ENCODE measurements at regions not wholly inside any gene's neighbourhood (a gene's known extent, or its start where the extent isn't known, plus 50 kb on each side); places are given as distances from the start of the nearest gene placed in this dataset.

GRCh38 chr3:74066456-74066855 is 441.7 kb upstream of the PDZRN3 start:
- Histone ChIP-seq H3K36me3 (ENCODE audit: low read depth) (no peaks in the 10 kb centered on the region), H3K27ac (ENCODE audit: poor library complexity, severe bottlenecking) (no peak overlapping the region), H3K4me3 (ENCODE audit: severe bottlenecking) (no peak overlapping the region), H3K4me1 (ENCODE audit: insufficient read depth, poor library complexity, severe bottlenecking) (no peaks in the 10 kb centered on the region), H3K27me3 (ENCODE audit: insufficient read depth, poor library complexity, severe bottlenecking) (no peaks in the 10 kb centered on the region), H3K9me3 (ENCODE audit: severe bottlenecking) (no peaks in the 10 kb centered on the region)
- DNase-seq (ENCODE audit: low spot score) (no peak), ATAC-seq (ENCODE audit: low read depth) (no peak)
- TF ChIP-seq CTCF (IDR thresholded peaks at IDR 0.05; ENCODE audit: poor library complexity, severe bottlenecking), result no peak

GRCh38 chr3:74059923-74060600 is 435.3 kb upstream of the PDZRN3 start:
- no peak for ATAC-seq (ENCODE audit: low read depth)
- Histone ChIP-seq H3K4me1 (ENCODE audit: insufficient read depth, poor library complexity, severe bottlenecking) (no peaks in the 10 kb centered on the region), H3K27me3 (ENCODE audit: insufficient read depth, poor library complexity, severe bottlenecking) (no peaks in the 10 kb centered on the region), H3K27ac (ENCODE audit: poor library complexity, severe bottlenecking) (no peak overlapping the region), H3K36me3 (ENCODE audit: low read depth) (no peaks in the 10 kb centered on the region), H3K4me3 (ENCODE audit: severe bottlenecking) (no peak overlapping the region), H3K9me3 (ENCODE audit: severe bottlenecking) (no peaks in the 10 kb centered on the region)
- no peak for TF ChIP-seq CTCF (IDR thresholded peaks at IDR 0.05; ENCODE audit: poor library complexity, severe bottlenecking)
- DNase-seq (ENCODE audit: low spot score), result no peak

- no peak overlapping the region for H3K4me3 ChIP-seq (ENCODE audit: severe bottlenecking)
- no peaks in the 10 kb centered on the region for H3K36me3 ChIP-seq (ENCODE audit: low read depth)
- H3K4me1 ChIP-seq (ENCODE audit: insufficient read depth, poor library complexity, severe bottlenecking), result no peaks in the 10 kb centered on the region
- H3K27me3 ChIP-seq (ENCODE audit: insufficient read depth, poor library complexity, severe bottlenecking), result no peaks in the 10 kb centered on the region
- TF ChIP-seq CTCF (IDR thresholded peaks at IDR 0.05; ENCODE audit: poor library complexity, severe bottlenecking), result no peak
- H3K9me3 ChIP-seq (ENCODE audit: severe bottlenecking), result no peaks in the 10 kb centered on the region
- no peak overlapping the region for H3K27ac ChIP-seq (ENCODE audit: poor library complexity, severe bottlenecking)
- no peak for DNase-seq (ENCODE audit: low spot score)
- ATAC-seq (ENCODE audit: low read depth), result no peak
Measured at GRCh38 chr3:74059301-74059922, 434.7 kb upstream of the PDZRN3 start.

GRCh38 chr3:74057169-74057568 is 432.4 kb upstream of the PDZRN3 start:
- Histone ChIP-seq H3K4me1 (ENCODE audit: insufficient read depth, poor library complexity, severe bottlenecking) (no peaks in the 10 kb centered on the region), H3K4me3 (ENCODE audit: severe bottlenecking) (no peak overlapping the region), H3K36me3 (ENCODE audit: low read depth) (no peaks in the 10 kb centered on the region), H3K27me3 (ENCODE audit: insufficient read depth, poor library complexity, severe bottlenecking) (no peaks in the 10 kb centered on the region), H3K9me3 (ENCODE audit: severe bottlenecking) (no peaks in the 10 kb centered on the region), H3K27ac (ENCODE audit: poor library complexity, severe bottlenecking) (no peak overlapping the region)
- DNase-seq (ENCODE audit: low spot score), result no peak
- no peak for ATAC-seq (ENCODE audit: low read depth)
- no peak for TF ChIP-seq CTCF (IDR thresholded peaks at IDR 0.05; ENCODE audit: poor library complexity, severe bottlenecking)

- ATAC-seq (ENCODE audit: low read depth) (no peak), DNase-seq (ENCODE audit: low spot score) (no peak)
- Histone ChIP-seq H3K36me3 (ENCODE audit: low read depth) (no peaks in the 10 kb centered on the region), H3K27ac (ENCODE audit: poor library complexity, severe bottlenecking) (no peak overlapping the region), H3K4me3 (ENCODE audit: severe bottlenecking) (no peak overlapping the region), H3K4me1 (ENCODE audit: insufficient read depth, poor library complexity, severe bottlenecking) (no peaks in the 10 kb centered on the region), H3K9me3 (ENCODE audit: severe bottlenecking) (no peaks in the 10 kb centered on the region), H3K27me3 (ENCODE audit: insufficient read depth, poor library complexity, severe bottlenecking) (no peaks in the 10 kb centered on the region)
- no peak for TF ChIP-seq CTCF (IDR thresholded peaks at IDR 0.05; ENCODE audit: poor library complexity, severe bottlenecking)
Measured at GRCh38 chr3:74055061-74055460, 430.3 kb upstream of the PDZRN3 start.

Measured in RWPE2 (cell line).